ENCODE measurements at regions not wholly inside any gene's neighbourhood (a gene's known extent, or its start where the extent isn't known, plus 50 kb on each side); places are given as distances from the start of the nearest gene placed in this dataset.

DNA sequence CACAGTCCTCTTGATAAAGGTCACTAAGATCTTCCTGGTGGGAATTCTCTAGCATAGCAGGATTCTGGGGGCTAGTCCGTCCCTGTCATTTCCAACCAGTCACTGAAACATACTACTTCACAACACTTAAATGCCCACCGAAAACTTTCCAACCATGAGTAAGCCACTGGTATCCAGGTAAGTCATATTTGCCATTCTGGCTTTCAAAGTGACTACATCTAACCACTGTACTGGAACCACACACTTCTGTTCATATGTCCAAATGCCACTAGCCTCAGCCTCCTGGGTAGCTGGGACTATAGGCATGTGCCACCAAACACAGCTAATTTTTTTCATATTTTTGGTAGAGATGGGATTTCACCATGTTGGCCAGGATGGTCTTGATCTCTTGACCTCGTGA lies 64.3 kb upstream of the VANGL1 start:
- DNase-seq (ENCODE audit: low spot score): no peak
- TF ChIP-seq, protein P1, sequence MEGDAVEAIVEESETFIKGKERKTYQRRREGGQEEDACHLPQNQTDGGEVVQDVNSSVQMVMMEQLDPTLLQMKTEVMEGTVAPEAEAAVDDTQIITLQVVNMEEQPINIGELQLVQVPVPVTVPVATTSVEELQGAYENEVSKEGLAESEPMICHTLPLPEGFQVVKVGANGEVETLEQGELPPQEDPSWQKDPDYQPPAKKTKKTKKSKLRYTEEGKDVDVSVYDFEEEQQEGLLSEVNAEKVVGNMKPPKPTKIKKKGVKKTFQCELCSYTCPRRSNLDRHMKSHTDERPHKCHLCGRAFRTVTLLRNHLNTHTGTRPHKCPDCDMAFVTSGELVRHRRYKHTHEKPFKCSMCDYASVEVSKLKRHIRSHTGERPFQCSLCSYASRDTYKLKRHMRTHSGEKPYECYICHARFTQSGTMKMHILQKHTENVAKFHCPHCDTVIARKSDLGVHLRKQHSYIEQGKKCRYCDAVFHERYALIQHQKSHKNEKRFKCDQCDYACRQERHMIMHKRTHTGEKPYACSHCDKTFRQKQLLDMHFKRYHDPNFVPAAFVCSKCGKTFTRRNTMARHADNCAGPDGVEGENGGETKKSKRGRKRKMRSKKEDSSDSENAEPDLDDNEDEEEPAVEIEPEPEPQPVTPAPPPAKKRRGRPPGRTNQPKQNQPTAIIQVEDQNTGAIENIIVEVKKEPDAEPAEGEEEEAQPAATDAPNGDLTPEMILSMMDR (conservative IDR thresholded peaks at IDR 0.05; ENCODE audit: low read depth): no peak
- no peak overlapping the region for H3K27ac ChIP-seq
- CTCF ChIA-PET: no interaction called here
- POLR2A ChIA-PET (ENCODE audit: low non-redundant PET): no interaction called here

DNA sequence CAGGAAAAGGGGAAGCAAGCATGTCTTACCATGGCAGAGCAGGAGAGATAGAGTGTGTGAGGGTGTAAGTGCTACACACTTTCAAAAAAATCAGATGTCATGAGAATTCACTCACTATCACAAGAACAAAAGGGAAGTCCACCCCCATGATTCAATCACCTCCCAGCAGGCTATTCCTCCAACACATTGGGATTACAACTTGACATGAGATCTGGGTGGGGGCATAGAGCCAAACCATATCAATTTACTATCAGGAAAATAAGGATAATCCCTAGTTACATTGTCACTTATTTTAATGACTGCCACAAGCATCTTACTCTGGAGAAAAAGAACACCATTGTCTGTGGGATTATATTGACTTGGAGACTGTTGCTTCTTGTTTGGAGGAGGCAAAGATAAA lies 66.1 kb upstream of the VANGL1 start:
- TF ChIP-seq, protein P1 (conservative IDR thresholded peaks at IDR 0.05; ENCODE audit: low read depth): no peak
- CTCF ChIA-PET: no interaction called here
- DNase-seq (ENCODE audit: low spot score): no peak

DNA sequence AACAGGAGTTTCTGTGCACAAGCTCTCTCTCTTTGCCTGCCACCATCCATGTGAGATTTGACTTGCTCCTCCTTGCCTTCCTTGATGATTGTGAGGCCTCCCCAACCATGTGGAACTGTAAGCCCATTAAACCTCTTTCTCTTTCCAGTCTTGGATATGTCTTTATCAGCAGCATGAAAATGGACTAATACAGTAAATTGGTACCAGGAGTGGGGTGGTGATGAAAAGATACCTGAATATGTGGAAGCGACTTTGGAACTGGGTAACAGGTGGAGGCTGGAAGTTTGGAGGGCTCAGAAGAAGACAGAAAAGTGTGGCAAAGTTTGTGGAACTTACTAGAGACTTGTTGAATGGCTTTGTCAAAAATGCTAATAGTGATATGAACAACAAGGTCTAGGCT lies 69.1 kb upstream of the VANGL1 start:
- TF ChIP-seq, protein P1 (conservative IDR thresholded peaks at IDR 0.05; ENCODE audit: low read depth): no peak
- ChIA-PET CTCF (no interaction called here), POLR2A (ENCODE audit: low non-redundant PET) (no interaction called here)
- DNase-seq (ENCODE audit: low spot score): no peak
- no peak overlapping the region for H3K27ac ChIP-seq

More for the DNA sequence above, 66.1 kb upstream of the VANGL1 start:
- POLR2A ChIA-PET (ENCODE audit: low non-redundant PET): no interaction called here
- H3K27ac ChIP-seq: no peak overlapping the region

DNA sequence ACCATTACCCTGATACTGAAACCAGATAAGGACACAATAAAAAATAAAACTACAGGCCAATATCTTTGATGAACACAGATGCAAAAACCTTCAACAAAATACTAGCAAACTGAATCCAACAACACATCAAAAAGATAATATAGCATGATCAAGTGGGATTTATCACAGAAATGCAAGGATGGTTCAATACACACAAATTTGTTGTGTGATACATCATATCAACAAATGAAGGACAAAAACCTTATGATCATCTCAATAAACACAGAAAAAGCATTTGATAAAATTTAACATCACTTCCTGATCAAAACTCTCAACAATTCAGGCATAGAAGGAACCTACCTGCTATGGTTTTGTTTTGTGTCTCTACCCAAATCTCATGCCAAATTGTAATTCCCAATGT lies 74.3 kb upstream of the VANGL1 start:
- ChIA-PET POLR2A (ENCODE audit: low non-redundant PET) (no interaction called here), CTCF (no interaction called here)
- DNase-seq (ENCODE audit: low spot score): no peak
- TF ChIP-seq, protein P1 (conservative IDR thresholded peaks at IDR 0.05; ENCODE audit: low read depth): no peak
- no peak overlapping the region for H3K27ac ChIP-seq

DNA sequence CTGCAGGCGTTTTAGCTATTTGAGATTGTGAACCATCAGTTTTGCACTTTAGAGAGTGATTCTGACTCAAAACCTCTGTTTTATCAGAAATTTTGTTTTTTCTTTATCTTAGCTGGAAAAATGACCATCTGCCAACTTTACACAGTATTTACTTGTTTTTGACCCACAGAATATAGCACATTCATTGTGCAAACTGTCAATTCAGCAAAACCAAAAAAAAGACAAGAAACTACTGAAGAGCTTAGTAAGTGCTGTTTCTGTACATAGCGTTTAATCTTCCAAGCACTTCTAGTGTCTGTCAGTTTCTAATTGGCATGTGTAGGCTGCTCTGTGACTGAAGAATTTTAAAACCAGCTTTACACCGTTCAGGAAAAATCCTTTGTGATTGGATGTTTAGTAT lies 76.0 kb upstream of the VANGL1 start:
- TF ChIP-seq, protein P1 (conservative IDR thresholded peaks at IDR 0.05; ENCODE audit: low read depth): no peak
- POLR2A ChIA-PET (ENCODE audit: low non-redundant PET): no interaction called here
- CTCF ChIA-PET: no interaction called here
- no peak for DNase-seq (ENCODE audit: low spot score)
- H3K27ac ChIP-seq: no peak overlapping the region

DNA sequence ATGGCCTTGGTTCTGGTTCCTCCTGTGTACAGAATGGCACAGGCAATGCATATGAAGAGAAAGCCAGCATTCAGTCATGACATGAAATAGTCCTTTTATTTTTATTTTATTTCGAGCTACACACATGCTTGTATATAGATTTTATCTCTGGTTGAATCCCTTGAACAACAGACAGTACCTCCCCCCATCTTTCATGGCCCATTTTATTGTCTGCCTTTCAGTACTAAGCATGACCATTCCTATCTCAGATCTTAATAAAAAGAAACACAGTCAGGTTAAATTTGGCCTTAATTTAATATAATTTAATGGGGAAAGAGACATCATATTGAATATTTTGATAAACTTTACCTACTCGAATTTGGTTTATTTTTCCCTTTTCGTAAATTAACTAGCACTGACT lies 76.4 kb upstream of the VANGL1 start:
- DNase-seq (ENCODE audit: low spot score): no peak
- H3K27ac ChIP-seq: no peak overlapping the region
- TF ChIP-seq, protein P1 (conservative IDR thresholded peaks at IDR 0.05; ENCODE audit: low read depth): no peak
- POLR2A ChIA-PET (ENCODE audit: low non-redundant PET): no interaction called here
- CTCF ChIA-PET: no interaction called here

DNA sequence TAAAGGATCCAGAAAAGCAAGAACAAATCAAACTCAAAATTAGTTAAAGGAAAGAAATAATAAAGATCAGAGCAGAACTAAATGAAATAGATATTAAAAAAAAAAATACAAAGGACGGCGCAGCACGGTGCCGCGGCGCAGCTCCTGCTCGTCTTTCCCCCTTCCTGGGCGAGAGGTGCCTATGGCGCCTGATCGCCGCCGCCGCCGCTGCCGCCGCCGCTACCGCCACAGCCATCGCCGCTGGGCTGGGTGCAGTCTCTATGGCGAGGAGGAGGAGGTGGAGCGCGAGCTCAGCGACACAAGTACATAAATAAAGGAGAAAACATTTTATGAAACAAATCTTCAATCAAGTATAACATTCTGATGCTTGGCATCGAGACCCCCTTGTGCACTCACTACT lies 77.6 kb upstream of the VANGL1 start:
- no peak for DNase-seq (ENCODE audit: low spot score)
- TF ChIP-seq, protein P1 (conservative IDR thresholded peaks at IDR 0.05; ENCODE audit: low read depth): no peak
- CTCF ChIA-PET: no interaction called here
- H3K27ac ChIP-seq: no peak overlapping the region
- POLR2A ChIA-PET (ENCODE audit: low non-redundant PET): no interaction called here

All from RWPE1 (cell line).